HG02798 (cell line): ENCODE measurements at regions not wholly inside any gene's neighbourhood (a gene's known extent, or its start where the extent isn't known, plus 50 kb on each side); places are given as distances from the start of the nearest gene placed in this dataset.
"Not testable (repeated sequence)": the region's sequence is repeated elsewhere in the genome, so short reads cannot be mapped to it uniquely, and the experiment has no call there.

Source experiments
- ATAC-seq: cut with Tn5 transposase; IDR thresholded peaks from one replicate; pipeline ENCODE4 v1.9.1; 2021; ENCODE audit warnings: mild to moderate bottlenecking; ENCODE audit not compliant: unreplicated experiment, poor library complexity

- no peak for ATAC-seq
Observed at GRCh38 chr4:130808492-130808891, 1712.5 kb downstream of the C4orf33 start.

GRCh38 chr4:130812117-130812765, 1716.3 kb downstream of the C4orf33 start:
- no peak for ATAC-seq

GRCh38 chr4:130814896-130815295, 1718.9 kb downstream of the C4orf33 start:
- no peak for ATAC-seq

- no peak for ATAC-seq
Observed at GRCh38 chr4:130820448-130820847, 1724.5 kb downstream of the C4orf33 start.

- ATAC-seq = no peak
Observed at GRCh38 chr4:130825284-130825683, 1729.3 kb downstream of the C4orf33 start.

GRCh38 chr4:130850019-130850524, 1754.1 kb downstream of the C4orf33 start:
- no peak for ATAC-seq

- no peak for ATAC-seq
Observed at GRCh38 chr4:130851107-130851506, 1755.2 kb downstream of the C4orf33 start.

GRCh38 chr4:130851932-130852331, 1756.0 kb downstream of the C4orf33 start:
- ATAC-seq = no peak

GRCh38 chr4:130855533-130855932, 1759.6 kb downstream of the C4orf33 start:
- ATAC-seq = no peak

- ATAC-seq = no peak
Observed at GRCh38 chr4:130859991-130860390, 1764.0 kb downstream of the C4orf33 start.

- no peak for ATAC-seq
Observed at GRCh38 chr4:130896920-130897319, 1801.0 kb downstream of the C4orf33 start.

- ATAC-seq = no peak
Observed at GRCh38 chr4:130901321-130901720, 1805.4 kb downstream of the C4orf33 start.

GRCh38 chr4:130922955-130923354, 1827.0 kb downstream of the C4orf33 start:
- ATAC-seq = no peak

- no peak for ATAC-seq
Observed at GRCh38 chr4:130955520-130955919, 1859.6 kb downstream of the C4orf33 start.

GRCh38 chr4:130985371-130985770, 1889.4 kb downstream of the C4orf33 start:
- no peak for ATAC-seq

GRCh38 chr4:130995988-130996387, 1900.0 kb downstream of the C4orf33 start:
- ATAC-seq = no peak

GRCh38 chr4:131001371-131001770, 1905.4 kb downstream of the C4orf33 start:
- no peak for ATAC-seq

GRCh38 chr4:131002132-131002531, 1906.2 kb downstream of the C4orf33 start:
- no peak for ATAC-seq

- ATAC-seq = no peak
Observed at GRCh38 chr4:131006388-131006787, 1910.4 kb downstream of the C4orf33 start.

- ATAC-seq = not testable (repeated sequence)
Observed at GRCh38 chr4:131011961-131012360, 1916.0 kb downstream of the C4orf33 start.

- ATAC-seq = no peak
Observed at GRCh38 chr4:131013226-131013625, 1917.3 kb downstream of the C4orf33 start.

GRCh38 chr4:131026771-131027170, 1930.8 kb downstream of the C4orf33 start:
- ATAC-seq = no peak
